Heart right ventricle (tissue), 16 donors: ENCODE measurements at regions not wholly inside any gene's neighbourhood (a gene's known extent, or its start where the extent isn't known, plus 50 kb on each side); places are given as distances from the start of the nearest gene placed in this dataset.

Experiments
- ATAC-seq, 8 donors: fragments of 200-7000 bp; cut with Tn5 transposase; one replicate each; pipeline ENCODE4 v1.9.1; 2020; ENCODE audit warnings: mild to moderate bottlenecking in 8 of 8, moderate library complexity in 8 of 8, moderate number of reproducible peaks in 1 of 8
- DNase-seq, 2 donors: peaks; one replicate each; pipeline ENCODE4 v3.0.0-alpha.2; 2020
- H3K27ac ChIP-seq, 10 donors: fragments of 200-600 bp; sonication (generic) in 2 of 10; one replicate each; pipeline versions ENCODE4 v1.5.0 to v1.8.0; 2020 to 2022; ENCODE audit warnings: mild to moderate bottlenecking in 3 of 10
- H3K27me3 ChIP-seq, 7 donors: fragments of 200-600 bp; one replicate each; pipeline ENCODE4 v1.8.0; 2021 to 2022; ENCODE audit warnings: mild to moderate bottlenecking in 2 of 7
- H3K36me3 ChIP-seq, 9 donors: fragments of 200-600 bp; sonication (generic) in 1 of 9; one replicate each; pipeline versions ENCODE4 v1.5.0 to v1.8.0; 2020 to 2022; ENCODE audit warnings: mild to moderate bottlenecking in 2 of 9
- H3K4me1 ChIP-seq, 9 donors: fragments of 200-600 bp; sonication (generic) in 1 of 9; one replicate each; pipeline versions ENCODE4 v1.5.0 to v1.8.0; 2020 to 2022; ENCODE audit warnings: mild to moderate bottlenecking in 4 of 9
- H3K4me3 ChIP-seq, 10 donors: fragments of 200-600 bp; sonication (generic) in 2 of 10; one replicate each; pipeline versions ENCODE4 v1.5.0 to v1.8.0; 2020 to 2022; ENCODE audit warnings: mild to moderate bottlenecking in 7 of 10, moderate library complexity in 2 of 10
- H3K9me3 ChIP-seq, 11 donors: fragments of 200-600 bp in 10 of 11; sonication (generic) in 2 of 11; one replicate each; pipeline versions ENCODE4 v1.5.0 to v1.8.0; 2013 to 2022; ENCODE audit warnings: mild to moderate bottlenecking in 2 of 11, control low read depth in 1 of 11, moderate library complexity in 1 of 11
- CTCF ChIP-seq, 9 donors: fragments of 200-600 bp; sonication (generic) in 2 of 9; IDR thresholded peaks; one replicate each; pipeline versions ENCODE4 v1.5.0 to v1.8.0; 2021 to 2022; ENCODE audit warnings: antibody characterized with exemption in 9 of 9, mild to moderate bottlenecking in 5 of 9, moderate library complexity in 1 of 9
- WGBS, 2 donors: extraction: QIAGEN DNeasy Blood & Tissue Kit; methylation state at CpG; one replicate each; pipeline ENCODE4 v1.1.7; 2013; ENCODE audit warnings: inconsistent platforms in 1 of 2; 5-methylcytosine and 5-hydroxymethylcytosine counted together
- intact Hi-C, 10 donors: fragments of 100-400 bp; cut with DNase I; formaldehyde crosslinking; loops; one replicate each; pipeline versions ENCODE4 v1.11.1 to v1.14.2; 2022
- donor health status: Arrhythmogenic right ventricular cardiomyopathy.
- donor health status: ischemic (EF 13 %, LVEDD 7.1; RV severe dilation, severe dysfunction).
- donor health status: healthy with polysubstance abuse.
- donor health status: DM: no; HTN: yes; CAD: no.
- donor health status: DM: no; HTN: no; CAD: no.
- donor health status: ischemic (EF 25% LVEDD 6.9; RV normal size, moderate dysfunction).
- donor health status: ischemic (EF 25% LVEDD 5.7; RV mildly dilated, moderate dysfunction).
- donor health status: healthy.
- donor health status: DM: yes; HTN: yes; CAD: no.
- donor health status: Ischemic cardiomyopathy.
- donor health status: ischemic (EF 35%, LVEDD 5.7; RV mildly dilated, moderate dysfunction).
- donor health status: nonischemic (EF 11% LVEDD 7.7; RV severe dilation, severe dysfunction).
- donor health status: DM: yes; HTN: yes; CAD: no.
- donor health status: PGD.
- donor health status: ischemic (EF 29% LVEDD 5.4; RV normal size, mild dysfunction).
- donor health status: nonischemic (EF 23%, LVEDD 6.1; RV moderate dilation, normal function).

GRCh38 chr10:80924063-80924952 lies 386.6 kb downstream of the SH2D4B start:
- WGBS, 2 donors = 32 to 49% methylated on average over 7 of the region's 7 CpGs

GRCh38 chr10:80927419-80928078 lies 389.8 kb downstream of the SH2D4B start:
- intact Hi-C loops = loop anchor here in 9 of 10 donors (5.0 to 10.0 kb wide), 6 partner anchors 233 to 545 kb away; no protein-coding TSS in a partner anchor
- no peaks in the 10 kb centered on the region for H3K36me3 ChIP-seq
- DNase-seq = no peak

More at GRCh38 chr10:80924063-80924952, 386.6 kb downstream of the SH2D4B start:
- DNase-seq (peak in 1 of 2 donors; percentile 51), ATAC-seq (peak in 3 of 8 donors; percentile 42 to 65 (median 43))
- no peak overlapping the region for H3K4me3 ChIP-seq
- H3K36me3 ChIP-seq = no peaks in the 10 kb centered on the region
- intact Hi-C loops = loop anchor here (1.0 to 10.0 kb wide), 10 partner anchors 226 to 540 kb away; no protein-coding TSS in a partner anchor
- H3K27ac ChIP-seq = no peak overlapping the region
- peaks cover 0 to 15% (median 0%) of the 10 kb centered on the region in 11 donors for H3K9me3 ChIP-seq
- peak; percentile 48 to 84 (median 74) for TF ChIP-seq CTCF (IDR thresholded peaks at IDR 0.05)
- peaks cover 0 to 19% (median 0%) of the 10 kb centered on the region in 7 donors for H3K27me3 ChIP-seq
- H3K4me1 ChIP-seq = no peaks in the 10 kb centered on the region

GRCh38 chr10:80938903-80939302 lies 401.2 kb downstream of the SH2D4B start:
- no peak for DNase-seq
- intact Hi-C loops = no loop called here

More at GRCh38 chr10:80927419-80928078, 389.8 kb downstream of the SH2D4B start:
- Histone ChIP-seq H3K9me3 (peaks cover 0 to 15% (median 0%) of the 10 kb centered on the region in 11 donors), H3K4me3 (no peak overlapping the region), H3K27ac (no peak overlapping the region), H3K27me3 (no peaks in the 10 kb centered on the region), H3K4me1 (no peaks in the 10 kb centered on the region)
- WGBS, 2 donors = 27 to 43% methylated on average over 5 of the region's 5 CpGs
- ATAC-seq = no peak
- TF ChIP-seq CTCF (IDR thresholded peaks at IDR 0.05) = no peak

More at GRCh38 chr10:80938903-80939302, 401.2 kb downstream of the SH2D4B start:
- H3K4me3 ChIP-seq = no peak overlapping the region
- no peaks in the 10 kb centered on the region for H3K9me3 ChIP-seq
- 48 to 52% methylated on average over 1 of the region's 1 CpG for WGBS, 2 donors
- no peak overlapping the region for H3K27ac ChIP-seq
- peaks cover 0 to 12% (median 0%) of the 10 kb centered on the region in 9 donors for H3K4me1 ChIP-seq
- no peak for TF ChIP-seq CTCF (IDR thresholded peaks at IDR 0.05)
- ATAC-seq = no peak
- no peaks in the 10 kb centered on the region for H3K27me3 ChIP-seq
- H3K36me3 ChIP-seq = no peaks in the 10 kb centered on the region
